Endometrium (tissue), 2 donors: ENCODE measurements at regions not wholly inside any gene's neighbourhood (a gene's known extent, or its start where the extent isn't known, plus 50 kb on each side); places are given as distances from the start of the nearest gene placed in this dataset.
"Not testable (repeated sequence)": the region's sequence is repeated elsewhere in the genome, so short reads cannot be mapped to it uniquely, and the experiment has no call there.

Source experiments
- FAIRE-seq: peaks from 2 replicates; lab custom pipeline; 2012; peaks lifted over from hg19 to GRCh38; lab: Jason Lieb, UNC
- donor health status: control.
- donor health status: control.

GRCh38 chr2:53536583-53537361 lies 230.8 kb upstream of the CHAC2 start:
- FAIRE-seq = no peak

DNA sequence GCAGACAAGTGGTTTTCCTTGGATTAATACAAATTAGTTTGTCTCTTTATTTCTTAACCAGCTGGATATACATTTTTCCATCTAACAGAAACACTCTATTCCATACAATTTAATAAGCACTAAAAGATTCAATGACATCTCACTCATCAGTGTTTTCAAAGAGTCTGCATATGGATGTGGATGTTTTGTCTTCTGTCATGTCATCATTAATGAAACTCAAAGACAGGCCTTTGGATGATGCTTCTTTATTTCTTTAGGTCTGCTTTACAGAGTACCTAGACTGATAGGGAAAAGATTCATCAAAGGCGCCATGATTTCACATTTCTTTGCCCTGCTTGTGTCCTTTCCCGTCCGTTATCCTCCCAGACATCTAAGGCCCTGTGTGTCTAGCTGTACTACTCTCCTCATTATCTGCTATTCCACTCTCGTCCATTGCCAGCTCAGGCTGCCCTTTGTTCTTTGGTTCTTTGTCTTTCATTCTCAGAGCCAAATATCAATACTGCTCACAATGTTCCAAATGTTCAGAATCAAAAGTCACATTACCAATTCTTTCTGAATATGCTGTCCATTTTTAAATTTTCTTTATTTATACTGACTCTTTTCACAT lies 232.3 kb upstream of the CHAC2 start:
- FAIRE-seq = no peak

- FAIRE-seq = no peak
These were observed 237.5 kb upstream of the CHAC2 start for GRCh38 chr2:53530126-53530525.

DNA sequence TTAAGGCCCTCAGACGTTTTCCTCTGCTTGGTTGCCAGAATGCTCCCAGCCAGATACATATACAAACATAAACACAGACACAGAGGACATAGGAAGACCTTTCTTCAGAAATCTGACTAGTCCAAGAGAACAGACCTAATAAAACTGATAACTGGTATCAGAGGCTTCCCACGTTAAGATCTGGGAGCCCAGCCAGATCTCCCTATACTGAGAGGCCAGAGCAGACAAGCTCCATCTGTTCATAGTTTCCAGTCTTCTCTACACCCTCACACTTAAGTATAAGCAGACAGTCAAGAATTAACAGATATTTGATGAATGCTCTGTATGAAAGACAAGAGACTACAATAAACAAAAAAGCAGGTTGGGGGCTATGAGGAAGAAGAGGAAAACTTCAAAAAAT lies 240.5 kb upstream of the CHAC2 start:
- no peak for FAIRE-seq

GRCh38 chr2:53519918-53520841 lies 247.4 kb upstream of the CHAC2 start:
- no peak for FAIRE-seq

- no peak for FAIRE-seq
These were observed 250.2 kb upstream of the CHAC2 start for GRCh38 chr2:53517406-53517805.

DNA sequence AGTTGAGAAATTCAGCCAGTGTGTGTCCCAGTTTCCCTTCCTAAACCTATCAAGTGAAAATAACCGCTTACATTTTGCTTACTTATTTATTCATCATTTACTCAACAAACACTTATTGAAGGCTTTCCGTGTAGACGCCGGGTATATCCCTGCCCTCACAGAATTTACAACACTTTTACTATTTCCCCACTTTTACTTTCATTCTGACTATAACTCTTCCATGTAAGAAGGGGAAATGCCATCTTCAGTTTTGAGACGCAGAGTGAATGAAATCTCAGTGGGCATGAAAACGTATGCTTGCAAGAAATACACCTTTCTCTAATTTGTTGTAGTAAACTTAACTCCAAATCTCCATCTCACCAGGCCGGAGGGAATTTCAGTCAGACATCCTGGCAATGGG lies 251.0 kb upstream of the CHAC2 start:
- FAIRE-seq = no peak

DNA sequence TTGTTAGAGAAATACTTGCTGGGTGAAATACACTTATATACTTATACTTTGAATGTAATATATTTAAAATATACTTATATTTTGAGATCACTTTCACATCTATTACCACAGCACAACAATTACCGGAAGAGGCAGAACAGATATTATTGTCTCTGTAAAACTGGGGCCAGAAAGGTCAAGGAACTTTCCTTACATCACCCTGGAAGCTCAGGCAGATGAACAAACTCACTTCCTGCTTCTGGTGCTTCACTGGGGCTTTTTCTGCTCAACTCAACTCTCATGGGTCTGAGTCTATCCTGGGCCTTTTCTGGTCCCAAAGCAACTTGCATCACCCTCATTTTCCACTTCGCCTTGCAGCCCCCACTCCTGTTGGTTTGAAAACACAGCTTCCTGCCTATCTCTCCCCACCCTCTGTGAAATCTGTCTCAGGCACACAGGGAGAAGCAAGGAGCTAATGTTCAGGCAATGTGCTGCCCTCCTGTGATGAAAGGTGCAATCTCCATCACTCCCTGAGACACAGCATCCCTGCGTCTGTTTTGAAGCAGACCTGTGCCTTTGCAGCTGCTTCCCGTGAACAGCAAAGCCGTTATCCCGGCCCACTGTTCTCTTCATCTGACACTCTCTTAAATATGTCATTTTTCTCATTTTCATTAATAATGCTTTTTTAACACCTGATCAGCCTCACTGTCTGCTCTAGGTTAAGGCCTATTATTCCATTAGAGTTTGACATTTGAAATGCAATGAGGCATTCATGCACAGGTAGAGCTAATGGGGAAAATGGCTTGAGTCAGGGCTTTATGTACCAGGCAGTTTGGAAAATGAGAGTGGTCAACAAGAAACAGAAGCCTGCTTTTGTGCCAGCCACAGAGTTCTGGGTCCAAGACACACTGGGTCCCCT lies 251.9 kb upstream of the CHAC2 start:
- FAIRE-seq = no peak

GRCh38 chr2:53513167-53513666 lies 254.4 kb upstream of the CHAC2 start:
- no peak for FAIRE-seq

- no peak for FAIRE-seq
These were observed 255.4 kb upstream of the CHAC2 start for GRCh38 chr2:53512071-53512826.

GRCh38 chr2:53511549-53511948 lies 256.1 kb upstream of the CHAC2 start:
- FAIRE-seq = no peak

DNA sequence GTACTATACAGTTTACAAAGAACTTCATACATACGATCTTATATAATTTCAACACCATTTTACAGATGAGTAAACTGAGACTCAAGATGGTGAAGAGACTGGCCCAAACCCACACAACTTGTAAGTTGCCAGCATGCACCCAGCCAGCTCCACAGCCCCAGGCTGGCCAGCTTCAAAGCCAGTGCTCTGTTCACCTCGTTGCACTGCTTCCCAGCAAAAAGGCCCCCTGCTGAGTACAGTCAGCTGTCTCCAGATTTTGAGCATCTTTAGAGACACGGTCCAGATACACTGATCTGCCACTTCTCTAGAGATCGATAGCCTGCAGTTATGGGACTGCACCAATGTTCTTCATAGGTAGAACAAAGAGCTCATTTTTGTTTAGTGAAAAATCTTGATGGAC lies 257.2 kb upstream of the CHAC2 start:
- FAIRE-seq = no peak

DNA sequence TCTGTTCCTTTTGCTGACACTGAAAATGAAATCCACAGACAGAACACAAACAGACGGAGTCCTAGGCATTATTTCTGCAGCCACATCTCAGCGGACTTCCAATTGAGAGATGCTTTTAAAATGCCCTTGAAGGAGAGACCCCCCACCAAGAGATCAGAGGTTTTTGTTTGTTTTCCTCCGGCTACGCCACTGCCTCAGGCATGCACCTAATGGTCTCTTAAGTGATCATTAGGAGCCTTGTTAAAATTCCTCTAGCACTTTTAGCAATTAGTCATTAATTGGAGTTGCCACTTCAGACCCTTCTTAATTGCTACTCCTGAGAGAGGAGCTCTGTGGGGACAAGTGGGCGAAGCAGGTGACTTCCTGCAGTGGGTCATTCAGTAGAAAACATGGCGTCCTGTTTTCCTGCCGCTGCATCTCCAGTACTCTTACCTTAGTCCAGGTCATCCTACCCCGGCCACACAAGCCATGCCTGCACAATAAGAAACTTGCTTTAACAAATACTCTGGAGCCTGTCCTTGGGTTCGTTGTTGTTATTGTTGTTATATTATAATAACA lies 257.7 kb upstream of the CHAC2 start:
- no peak for FAIRE-seq

- FAIRE-seq = no peak
These were observed 258.9 kb upstream of the CHAC2 start for GRCh38 chr2:53508667-53509066.

- FAIRE-seq = not testable (repeated sequence)
These were observed 260.5 kb upstream of the CHAC2 start for GRCh38 chr2:53507070-53507469.

GRCh38 chr2:53505826-53506225 lies 261.8 kb upstream of the CHAC2 start:
- FAIRE-seq = no peak

DNA sequence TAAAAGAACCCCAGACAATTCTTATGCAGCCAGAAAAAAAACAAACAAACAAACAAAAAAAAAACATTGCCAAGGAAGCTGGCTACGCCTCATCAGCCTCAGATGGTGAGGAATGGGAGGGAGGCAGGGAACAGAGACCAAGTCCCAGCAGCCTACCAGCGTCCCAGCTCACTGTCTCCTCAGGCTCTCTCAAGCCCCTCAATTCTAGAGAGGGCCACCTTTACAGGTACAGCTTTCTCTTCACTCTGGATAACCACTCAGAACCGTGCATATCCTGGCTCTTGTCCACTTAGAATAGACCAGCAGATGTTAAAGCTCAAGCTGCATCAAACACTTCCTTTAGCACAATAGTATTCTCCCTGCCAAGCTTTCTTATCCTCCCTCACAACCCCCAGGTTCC lies 263.1 kb upstream of the CHAC2 start:
- no peak for FAIRE-seq

GRCh38 chr2:53500181-53500580 lies 267.4 kb upstream of the CHAC2 start:
- no peak for FAIRE-seq

GRCh38 chr2:53498210-53498609 lies 269.4 kb upstream of the CHAC2 start:
- FAIRE-seq = no peak

- no peak for FAIRE-seq
These were observed 270.6 kb upstream of the CHAC2 start for GRCh38 chr2:53497020-53497419.

GRCh38 chr2:53493210-53493609 lies 274.4 kb upstream of the CHAC2 start:
- no peak for FAIRE-seq
